Ovary (tissue), 7 donors: ENCODE measurements at regions not wholly inside any gene's neighbourhood (a gene's known extent, or its start where the extent isn't known, plus 50 kb on each side); places are given as distances from the start of the nearest gene placed in this dataset.
"Not testable (repeated sequence)": the region's sequence is repeated elsewhere in the genome, so short reads cannot be mapped to it uniquely, and the experiment has no call there.

Experiments
- DNase-seq, 5 donors: peaks; one replicate each; pipeline ENCODE4 v3.0.0-alpha.2; 2019 to 2020
- H3K27ac ChIP-seq, 2 donors: fragments of 200-600 bp; one replicate each; pipeline versions ENCODE4 v1.5.1 to v1.8.0; 2019 to 2022
- H3K27me3 ChIP-seq: fragments of 200-600 bp; one replicate; pipeline ENCODE4 v1.8.0; 2022
- H3K36me3 ChIP-seq: fragments of 200-600 bp; sonication (generic); one replicate; pipeline ENCODE4 v1.5.1; 2019
- H3K4me1 ChIP-seq: one replicate; pipeline ENCODE4 v1.8.1; 2013; ENCODE audit warnings: mild to moderate bottlenecking, moderate library complexity; ENCODE audit not compliant: insufficient read depth
- H3K4me3 ChIP-seq: fragments of 200-600 bp; sonication (generic); one replicate; pipeline ENCODE4 v1.5.1; 2017
- H3K9me3 ChIP-seq, 2 donors: fragments of 200-600 bp in 1 of 2; sonication (generic) in 1 of 2; one replicate each; pipeline versions ENCODE4 v1.5.1 to v1.8.1; 2013 to 2019; ENCODE audit warnings: mild to moderate bottlenecking in 1 of 2, moderate library complexity in 1 of 2
- CTCF ChIP-seq, 3 donors: fragments of 450-650 bp in 2 of 3; fragments of 200-600 bp in 1 of 3; IDR thresholded peaks; one replicate each; pipeline versions ENCODE4 v1.5.1 to v1.8.0; 2016 to 2022; ENCODE audit warnings: antibody characterized with exemption in 3 of 3, mild to moderate bottlenecking in 1 of 3
- EP300 ChIP-seq: sonication (generic); formaldehyde crosslinking; IDR thresholded peaks from one replicate; pipeline ENCODE4 v1.6.1; 2017; ENCODE audit warnings: antibody characterized with exemption
- POLR2A ChIP-seq: fragments of 450-650 bp; IDR thresholded peaks from one replicate; pipeline ENCODE4 v1.6.1; 2017; ENCODE audit warnings: antibody characterized with exemption, mild to moderate bottlenecking, moderate library complexity
- WGBS, 3 donors: extraction: QIAGEN DNeasy Blood & Tissue Kit in 1 of 3; methylation state at CpG; one replicate each; pipeline versions ENCODE4 v1.1.5 to v1.1.7; 2013 to 2017; 5-methylcytosine and 5-hydroxymethylcytosine counted together
- intact Hi-C, 4 donors: fragments of 100-400 bp; cut with DNase I; formaldehyde crosslinking; loops; one replicate each; pipeline versions ENCODE4 v1.11.0 to v1.15.1; 2022 to 2023
- donor health status: DM: no; HTN: no; CAD: no; lungs with moderate emphysema.
- donor health status: DM: no; HTN: no; CAD: no.
- donor health status: Bipolar disorder and iron deficiency.
- donor health status: DM: no; HTN: no; CAD: no.
- donor health status: DM: yes; HTN: yes; CAD: no.

- intact Hi-C loops, H3K4me1 ChIP-seq, DNase-seq, H3K9me3 ChIP-seq, H3K36me3 ChIP-seq, H3K27me3 ChIP-seq, H3K4me3 ChIP-seq, H3K27ac ChIP-seq: not testable (repeated sequence)
- 74 to 89% (median 86%) methylated on average over 2 of the region's 2 CpGs for WGBS, 3 donors
Measured at GRCh38 chr21:10440639-10441038, 80.7 kb upstream of the TPTE start.

GRCh38 chr21:10442018-10442417 is 79.4 kb upstream of the TPTE start:
- H3K36me3 ChIP-seq, H3K4me3 ChIP-seq, H3K9me3 ChIP-seq, H3K4me1 ChIP-seq, H3K27me3 ChIP-seq, intact Hi-C loops, DNase-seq, H3K27ac ChIP-seq: not testable (repeated sequence)
- 60 to 66% (median 66%) methylated on average over 6 of the region's 6 CpGs for WGBS, 3 donors

GRCh38 chr21:10445685-10446084 is 75.7 kb upstream of the TPTE start:
- H3K4me1 ChIP-seq, H3K27ac ChIP-seq, DNase-seq, H3K36me3 ChIP-seq, H3K4me3 ChIP-seq, intact Hi-C loops, H3K9me3 ChIP-seq, H3K27me3 ChIP-seq: not testable (repeated sequence)
- 43 to 58% (median 55%) methylated on average over 7 of the region's 7 CpGs for WGBS, 3 donors

GRCh38 chr21:10449451-10449850 is 71.9 kb upstream of the TPTE start:
- H3K36me3 ChIP-seq, H3K4me1 ChIP-seq, H3K4me3 ChIP-seq, H3K9me3 ChIP-seq, H3K27me3 ChIP-seq, H3K27ac ChIP-seq, DNase-seq, intact Hi-C loops: not testable (repeated sequence)
- WGBS, 3 donors = 67 to 69% (median 68%) methylated on average over 8 of the region's 8 CpGs

GRCh38 chr21:10451274-10451673 is 70.1 kb upstream of the TPTE start:
- H3K9me3 ChIP-seq, intact Hi-C loops, DNase-seq, H3K4me1 ChIP-seq, H3K27me3 ChIP-seq, H3K36me3 ChIP-seq, H3K27ac ChIP-seq, H3K4me3 ChIP-seq: not testable (repeated sequence)
- 52 to 64% (median 63%) methylated on average over 6 of the region's 6 CpGs for WGBS, 3 donors

GRCh38 chr21:10457765-10458164 is 63.6 kb upstream of the TPTE start:
- H3K27ac ChIP-seq, H3K9me3 ChIP-seq, H3K4me1 ChIP-seq, intact Hi-C loops, DNase-seq, H3K36me3 ChIP-seq, H3K27me3 ChIP-seq, H3K4me3 ChIP-seq: not testable (repeated sequence)
- 33 to 44% (median 37%) methylated on average over 2 of the region's 2 CpGs for WGBS, 3 donors

- DNase-seq, intact Hi-C loops, H3K9me3 ChIP-seq, H3K4me3 ChIP-seq, H3K27me3 ChIP-seq, H3K36me3 ChIP-seq, H3K4me1 ChIP-seq, H3K27ac ChIP-seq: not testable (repeated sequence)
- WGBS, 3 donors = 53 to 59% (median 53%) methylated on average over 5 of the region's 5 CpGs
Measured at GRCh38 chr21:10460957-10461356, 60.4 kb upstream of the TPTE start.

GRCh38 chr21:10461445-10461844 is 59.9 kb upstream of the TPTE start:
- H3K27ac ChIP-seq, H3K4me3 ChIP-seq, H3K9me3 ChIP-seq, intact Hi-C loops, H3K27me3 ChIP-seq, H3K36me3 ChIP-seq, H3K4me1 ChIP-seq, DNase-seq: not testable (repeated sequence)
- 59 to 62% (median 60%) methylated on average over 8 of the region's 8 CpGs for WGBS, 3 donors

- Histone ChIP-seq H3K4me1 (no peaks in the 10 kb centered on the region), H3K9me3 (no peaks in the 10 kb centered on the region), H3K27ac (no peak overlapping the region), H3K27me3 (no peaks in the 10 kb centered on the region), H3K4me3 (no peak overlapping the region), H3K36me3 (no peaks in the 10 kb centered on the region)
- no peak for DNase-seq
- WGBS, 3 donors = 29 to 42% (median 36%) methylated on average over 5 of the region's 5 CpGs
- TF ChIP-seq POLR2A (no peak), EP300 (no peak), CTCF (IDR thresholded peaks at IDR 0.05) (no peak)
- intact Hi-C loops = no loop called here
Measured at GRCh38 chr21:10463156-10463555, 58.2 kb upstream of the TPTE start.
